HL-60 (cell line): ENCODE measurements at regions not wholly inside any gene's neighbourhood (a gene's known extent, or its start where the extent isn't known, plus 50 kb on each side); places are given as distances from the start of the nearest gene placed in this dataset.

Experiments used
- DNase-seq, 2 experiments: peaks; one replicate each; pipeline ENCODE4 v3.0.0-alpha.2; 2010 to 2020; ENCODE audit warnings: low read depth in 1 of 2, low spot score in 1 of 2
- H3K27ac ChIP-seq: fragments of 250-450 bp; sonication (Bioruptor Pico); replicated peaks from 2 replicates; pipeline ENCODE4 v1.5.1; 2020; ENCODE audit warnings: mild to moderate bottlenecking, moderate library complexity
- H3K27me3 ChIP-seq: fragments of 250-450 bp; sonication (Bioruptor Pico); 2 replicates; pipeline ENCODE4 v1.5.1; 2021; ENCODE audit warnings: mild to moderate bottlenecking, moderate library complexity; ENCODE audit not compliant: insufficient read depth, poor library complexity, severe bottlenecking
- H3K4me3 ChIP-seq: replicated peaks from 2 replicates; pipeline ENCODE4 v1.5.1; 2011; ENCODE audit warnings: mild to moderate bottlenecking, control low read depth, low read length; ENCODE audit not compliant: insufficient read depth
- GABPA ChIP-seq: IDR thresholded peaks from 2 replicates; pipeline ENCODE4 v1.6.1; 2012; ENCODE audit warnings: low read depth
- POLR2AphosphoS5 ChIP-seq: IDR thresholded peaks from 2 replicates; pipeline ENCODE4 v1.6.1; 2012; ENCODE audit warnings: low read depth
- SPI1 ChIP-seq: IDR thresholded peaks from 2 replicates; pipeline ENCODE4 v1.6.1; 2012; ENCODE audit warnings: low read depth, mild to moderate bottlenecking, borderline replicate concordance
- TF ChIP-seq, protein P1 (sequence below): IDR thresholded peaks from one replicate; pipeline ENCODE4 v1.5.1; 2011; ENCODE audit warnings: low read length, control low read depth, inconsistent platforms; ENCODE audit not compliant: insufficient read depth
- TF ChIP-seq, protein P2 (sequence below): IDR thresholded peaks from 2 replicates; pipeline ENCODE4 v1.6.1; 2012; ENCODE audit warnings: low read depth; ENCODE audit not compliant: insufficient replicate concordance

DNA sequence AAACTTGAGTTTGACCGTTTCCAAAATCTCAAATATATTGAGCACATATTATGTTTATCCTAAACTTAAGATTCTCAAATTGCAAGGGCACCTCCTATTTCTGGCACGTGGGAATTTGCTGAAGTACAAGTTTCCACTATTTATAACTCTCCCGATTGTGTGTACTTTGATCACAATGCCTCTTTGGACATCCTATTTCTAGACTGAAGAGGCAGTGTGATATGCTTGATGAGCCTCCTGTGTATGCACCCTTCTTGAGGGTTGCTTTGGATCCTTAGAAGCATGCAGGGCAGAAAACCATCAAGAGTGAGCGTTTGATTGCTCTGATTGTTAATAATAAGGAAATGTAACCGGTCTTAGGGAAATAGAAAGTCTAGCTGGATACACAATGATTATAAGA, 218.9 kb upstream of the RBM19 start:
- Histone ChIP-seq H3K27me3 (no peaks in the 10 kb centered on the region), H3K4me3 (no peak overlapping the region), H3K27ac (no peak overlapping the region)
- DNase-seq = no peak
- TF ChIP-seq SPI1 (no peak), GABPA (no peak), POLR2AphosphoS5 (no peak)
- TF ChIP-seq, protein P1, sequence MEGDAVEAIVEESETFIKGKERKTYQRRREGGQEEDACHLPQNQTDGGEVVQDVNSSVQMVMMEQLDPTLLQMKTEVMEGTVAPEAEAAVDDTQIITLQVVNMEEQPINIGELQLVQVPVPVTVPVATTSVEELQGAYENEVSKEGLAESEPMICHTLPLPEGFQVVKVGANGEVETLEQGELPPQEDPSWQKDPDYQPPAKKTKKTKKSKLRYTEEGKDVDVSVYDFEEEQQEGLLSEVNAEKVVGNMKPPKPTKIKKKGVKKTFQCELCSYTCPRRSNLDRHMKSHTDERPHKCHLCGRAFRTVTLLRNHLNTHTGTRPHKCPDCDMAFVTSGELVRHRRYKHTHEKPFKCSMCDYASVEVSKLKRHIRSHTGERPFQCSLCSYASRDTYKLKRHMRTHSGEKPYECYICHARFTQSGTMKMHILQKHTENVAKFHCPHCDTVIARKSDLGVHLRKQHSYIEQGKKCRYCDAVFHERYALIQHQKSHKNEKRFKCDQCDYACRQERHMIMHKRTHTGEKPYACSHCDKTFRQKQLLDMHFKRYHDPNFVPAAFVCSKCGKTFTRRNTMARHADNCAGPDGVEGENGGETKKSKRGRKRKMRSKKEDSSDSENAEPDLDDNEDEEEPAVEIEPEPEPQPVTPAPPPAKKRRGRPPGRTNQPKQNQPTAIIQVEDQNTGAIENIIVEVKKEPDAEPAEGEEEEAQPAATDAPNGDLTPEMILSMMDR = no peak
- TF ChIP-seq, protein P2, sequence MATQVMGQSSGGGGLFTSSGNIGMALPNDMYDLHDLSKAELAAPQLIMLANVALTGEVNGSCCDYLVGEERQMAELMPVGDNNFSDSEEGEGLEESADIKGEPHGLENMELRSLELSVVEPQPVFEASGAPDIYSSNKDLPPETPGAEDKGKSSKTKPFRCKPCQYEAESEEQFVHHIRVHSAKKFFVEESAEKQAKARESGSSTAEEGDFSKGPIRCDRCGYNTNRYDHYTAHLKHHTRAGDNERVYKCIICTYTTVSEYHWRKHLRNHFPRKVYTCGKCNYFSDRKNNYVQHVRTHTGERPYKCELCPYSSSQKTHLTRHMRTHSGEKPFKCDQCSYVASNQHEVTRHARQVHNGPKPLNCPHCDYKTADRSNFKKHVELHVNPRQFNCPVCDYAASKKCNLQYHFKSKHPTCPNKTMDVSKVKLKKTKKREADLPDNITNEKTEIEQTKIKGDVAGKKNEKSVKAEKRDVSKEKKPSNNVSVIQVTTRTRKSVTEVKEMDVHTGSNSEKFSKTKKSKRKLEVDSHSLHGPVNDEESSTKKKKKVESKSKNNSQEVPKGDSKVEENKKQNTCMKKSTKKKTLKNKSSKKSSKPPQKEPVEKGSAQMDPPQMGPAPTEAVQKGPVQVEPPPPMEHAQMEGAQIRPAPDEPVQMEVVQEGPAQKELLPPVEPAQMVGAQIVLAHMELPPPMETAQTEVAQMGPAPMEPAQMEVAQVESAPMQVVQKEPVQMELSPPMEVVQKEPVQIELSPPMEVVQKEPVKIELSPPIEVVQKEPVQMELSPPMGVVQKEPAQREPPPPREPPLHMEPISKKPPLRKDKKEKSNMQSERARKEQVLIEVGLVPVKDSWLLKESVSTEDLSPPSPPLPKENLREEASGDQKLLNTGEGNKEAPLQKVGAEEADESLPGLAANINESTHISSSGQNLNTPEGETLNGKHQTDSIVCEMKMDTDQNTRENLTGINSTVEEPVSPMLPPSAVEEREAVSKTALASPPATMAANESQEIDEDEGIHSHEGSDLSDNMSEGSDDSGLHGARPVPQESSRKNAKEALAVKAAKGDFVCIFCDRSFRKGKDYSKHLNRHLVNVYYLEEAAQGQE = no peak

- no peak for TF ChIP-seq POLR2AphosphoS5
- TF ChIP-seq, protein P2 = no peak
- TF ChIP-seq SPI1 = no peak
- TF ChIP-seq, protein P1 = no peak
- no peak for TF ChIP-seq GABPA
- DNase-seq = no peak
- Histone ChIP-seq H3K27me3 (no peaks in the 10 kb centered on the region), H3K27ac (no peak overlapping the region), H3K4me3 (no peak overlapping the region)
Measured at GRCh38 chr12:114174326-114174725, 208.2 kb upstream of the RBM19 start.

GRCh38 chr12:114172135-114172534, 206.0 kb upstream of the RBM19 start:
- no peak for DNase-seq

More at GRCh38 chr12:114172135-114172534, 206.0 kb upstream of the RBM19 start:
- TF ChIP-seq, protein P1 = no peak
- TF ChIP-seq SPI1 = no peak
- TF ChIP-seq POLR2AphosphoS5 = no peak
- TF ChIP-seq, protein P2 = no peak
- no peak for TF ChIP-seq GABPA
- no peaks in the 10 kb centered on the region for H3K27me3 ChIP-seq
- H3K4me3 ChIP-seq = no peak overlapping the region
- H3K27ac ChIP-seq = no peak overlapping the region
